HepG2 (cell line): ENCODE measurements at regions not wholly inside any gene's neighbourhood (a gene's known extent, or its start where the extent isn't known, plus 50 kb on each side); places are given as distances from the start of the nearest gene placed in this dataset.

Experiments used
- ATAC-seq: fragments of 200-7000 bp; cut with Tn5 transposase; 3 replicates; pipeline ENCODE4 v1.9.1; 2020; ENCODE audit warnings: mild to moderate bottlenecking, moderate library complexity
- BruUV-seq: library from RNA; stranded (reverse); fragments of 400-500 nt; replicated peaks from 2 replicates; lab custom pipeline; 2021; lab: Mats Ljungman, UMichigan
- CTCF ChIA-PET: fragments of 300-600 bp; formaldehyde crosslinking; extraction: SDS; loops from one replicate; lab custom pipeline; 2021; ENCODE audit warnings: low total read pairs, inconsistent platforms, low intra/inter-chr PET ratio; lab: Yijun Ruan, JAX
- POLR2A ChIA-PET: fragments of 350-600 bp; sonication (Branson Sonifier 250); formaldehyde crosslinking; loops from one replicate; lab custom pipeline; 2020; ENCODE audit warnings: antibody characterized with exemption, inconsistent platforms; lab: Yijun Ruan, JAX
- DNase-seq: peaks from one replicate; pipeline ENCODE4 v3.0.0-alpha.2; 2015; ENCODE audit warnings: low spot score
- FAIRE-seq: peaks from 3 replicates; lab custom pipeline; 2011; peaks lifted over from hg19 to GRCh38; lab: Jason Lieb, UNC
- H2AFZ ChIP-seq: one replicate; pipeline ENCODE4 v1.6.1; 2011; ENCODE audit warnings: low read length, inconsistent platforms
- H3K27ac ChIP-seq: fragments of 300-600 bp; 3 replicates; pipeline ENCODE4 v1.8.0; 2011; ENCODE audit warnings: mixed run types, mild to moderate bottlenecking, mixed read lengths, low read length, inconsistent platforms; ENCODE audit not compliant: insufficient read depth; ENCODE audit errors: extremely low read length
- H3K27me3 ChIP-seq, 2 experiments: fragments of 200-600 bp in 1 of 2; 2 replicates in 1 of 2; 3 replicates in 1 of 2; pipeline versions ENCODE4 v1.6.0 to v1.8.0; 2011; ENCODE audit warnings: low read length in 2 of 2, mild to moderate bottlenecking in 2 of 2, moderate library complexity in 2 of 2, inconsistent platforms in 1 of 2; ENCODE audit not compliant: insufficient read depth in 2 of 2, control insufficient read depth in 1 of 2
- H3K36me3 ChIP-seq, 2 experiments: fragments of 200-600 bp in 1 of 2; replicated peaks in 1 of 2; 2 replicates in 1 of 2; 3 replicates in 1 of 2; pipeline versions ENCODE4 v1.5.1 to v1.8.0; 2011; ENCODE audit warnings: low read length in 2 of 2, inconsistent platforms in 1 of 2; ENCODE audit not compliant: insufficient read depth in 2 of 2, control insufficient read depth in 1 of 2
- H3K4me1 ChIP-seq: 2 replicates; pipeline ENCODE4 v1.5.1; 2012; ENCODE audit warnings: low read length, inconsistent platforms; ENCODE audit not compliant: insufficient read depth
- H3K4me2 ChIP-seq: 2 replicates; pipeline ENCODE4 v1.6.0; 2011; ENCODE audit warnings: low read depth, low read length, inconsistent platforms
- H3K4me3 ChIP-seq, 3 experiments: fragments of 200-600 bp in 1 of 3; sonication (generic), shearing (Covaris generic) in 1 of 3; replicated peaks in 1 of 3; 2 replicates each; pipeline ENCODE4 v1.5.1; 2011 to 2016; ENCODE audit warnings: low read length in 3 of 3, inconsistent platforms in 2 of 3, low read depth in 2 of 3, mild to moderate bottlenecking in 2 of 3, control low read depth in 1 of 3, mixed read lengths in 1 of 3; ENCODE audit not compliant: insufficient read depth in 1 of 3
- H3K79me2 ChIP-seq: one replicate; pipeline ENCODE4 v1.6.1; 2011; ENCODE audit warnings: low read length, inconsistent platforms; ENCODE audit not compliant: insufficient read depth
- H3K9ac ChIP-seq: 2 replicates; pipeline ENCODE4 v1.6.0; 2011; ENCODE audit warnings: mild to moderate bottlenecking, low read depth, low read length, inconsistent platforms; ENCODE audit not compliant: insufficient read depth
- H3K9me3 ChIP-seq: 2 replicates; pipeline ENCODE4 v1.5.1; 2012; ENCODE audit warnings: mild to moderate bottlenecking, low read length
- H4K20me1 ChIP-seq: 2 replicates; pipeline ENCODE4 v1.6.0; 2011; ENCODE audit warnings: inconsistent platforms, mild to moderate bottlenecking, low read length, moderate library complexity; ENCODE audit not compliant: insufficient read depth
- SMARCE1 ChIP-seq: fragments of 450-650 bp; IDR thresholded peaks from 2 replicates; pipeline ENCODE4 v1.6.1; 2017; ENCODE audit warnings: borderline replicate concordance
- TBX3 ChIP-seq: fragments of 450-650 bp; IDR thresholded peaks from 2 replicates; pipeline ENCODE4 v1.6.1; 2017; ENCODE audit warnings: antibody characterized with exemption, mild to moderate bottlenecking, inconsistent platforms, borderline replicate concordance
- ZBTB7B ChIP-seq: sonication (generic); formaldehyde crosslinking; IDR thresholded peaks from 2 replicates; pipeline ENCODE4 v1.4.0; 2020; ENCODE audit warnings: missing genetic modification reagents
- ZFP90 ChIP-seq: sonication (generic); formaldehyde crosslinking; IDR thresholded peaks from 2 replicates; pipeline ENCODE4 v1.8.0; 2022; ENCODE audit warnings: missing genetic modification reagents, mild to moderate bottlenecking, inconsistent platforms, borderline replicate concordance
- ZKSCAN1 ChIP-seq: fragments of 150-350 bp; IDR thresholded peaks from 2 replicates; pipeline ENCODE4 v1.6.1; 2014; ENCODE audit warnings: low read length
- ZNF18 ChIP-seq: sonication (generic); formaldehyde crosslinking; IDR thresholded peaks from 2 replicates; pipeline ENCODE4 v1.8.0; 2022; ENCODE audit warnings: mild to moderate bottlenecking, missing genetic modification reagents; ENCODE audit not compliant: insufficient replicate concordance
- ZNF451 ChIP-seq: sonication (generic); formaldehyde crosslinking; IDR thresholded peaks from 2 replicates; pipeline ENCODE4 v1.5.0; 2020; ENCODE audit warnings: mild to moderate bottlenecking, missing genetic modification reagents
- ZNF549 ChIP-seq: sonication (generic); formaldehyde crosslinking; IDR thresholded peaks from 2 replicates; pipeline ENCODE4 v1.5.0; 2020; ENCODE audit warnings: missing genetic modification reagents
- ZNF598 ChIP-seq: sonication (generic); formaldehyde crosslinking; IDR thresholded peaks from 2 replicates; pipeline ENCODE4 v1.5.1; 2020; ENCODE audit warnings: mild to moderate bottlenecking, missing genetic modification reagents, borderline replicate concordance
- ZNF713 ChIP-seq: sonication (generic); formaldehyde crosslinking; IDR thresholded peaks from 2 replicates; pipeline ENCODE4 v1.4.0; 2020; ENCODE audit warnings: mild to moderate bottlenecking, missing genetic modification reagents
- ZNF891 ChIP-seq: sonication (generic); formaldehyde crosslinking; IDR thresholded peaks from 2 replicates; pipeline ENCODE4 v1.5.0; 2020; ENCODE audit warnings: mild to moderate bottlenecking, missing genetic modification reagents
- ZSCAN21 ChIP-seq: sonication (generic); formaldehyde crosslinking; IDR thresholded peaks from 2 replicates; pipeline ENCODE4 v1.8.0; 2022; ENCODE audit warnings: mild to moderate bottlenecking, missing genetic modification reagents, moderate library complexity, borderline replicate concordance
- WGBS: methylation state at CpG from one replicate; pipeline ENCODE4 v1.1.6; 2017; ENCODE audit warnings: low lambda C conversion rate; 5-methylcytosine and 5-hydroxymethylcytosine counted together
- in situ Hi-C: cut with HindIII; loops from 2 replicates; pipeline ENCODE4 v1.10.0; 2017; ENCODE audit warnings: low pct_unique_long_range_greater_than_20kb; ENCODE audit not compliant: extremely low pct_ligation_motif_present
- intact Hi-C: fragments of 100-400 bp; cut with micrococcal nuclease; formaldehyde crosslinking; loops from one replicate; pipeline ENCODE4 v1.10.0; 2022; ENCODE audit not compliant: unreplicated experiment
- TF ChIP-seq, protein P1 (sequence below): sonication (generic); formaldehyde crosslinking; IDR thresholded peaks from 2 replicates; pipeline ENCODE4 v1.5.1; 2020; ENCODE audit warnings: mild to moderate bottlenecking, missing genetic modification reagents

GRCh38 chr19:31064491-31064890 lies 284.7 kb downstream of the TSHZ3 start (continued):
- TF ChIP-seq, protein P1, sequence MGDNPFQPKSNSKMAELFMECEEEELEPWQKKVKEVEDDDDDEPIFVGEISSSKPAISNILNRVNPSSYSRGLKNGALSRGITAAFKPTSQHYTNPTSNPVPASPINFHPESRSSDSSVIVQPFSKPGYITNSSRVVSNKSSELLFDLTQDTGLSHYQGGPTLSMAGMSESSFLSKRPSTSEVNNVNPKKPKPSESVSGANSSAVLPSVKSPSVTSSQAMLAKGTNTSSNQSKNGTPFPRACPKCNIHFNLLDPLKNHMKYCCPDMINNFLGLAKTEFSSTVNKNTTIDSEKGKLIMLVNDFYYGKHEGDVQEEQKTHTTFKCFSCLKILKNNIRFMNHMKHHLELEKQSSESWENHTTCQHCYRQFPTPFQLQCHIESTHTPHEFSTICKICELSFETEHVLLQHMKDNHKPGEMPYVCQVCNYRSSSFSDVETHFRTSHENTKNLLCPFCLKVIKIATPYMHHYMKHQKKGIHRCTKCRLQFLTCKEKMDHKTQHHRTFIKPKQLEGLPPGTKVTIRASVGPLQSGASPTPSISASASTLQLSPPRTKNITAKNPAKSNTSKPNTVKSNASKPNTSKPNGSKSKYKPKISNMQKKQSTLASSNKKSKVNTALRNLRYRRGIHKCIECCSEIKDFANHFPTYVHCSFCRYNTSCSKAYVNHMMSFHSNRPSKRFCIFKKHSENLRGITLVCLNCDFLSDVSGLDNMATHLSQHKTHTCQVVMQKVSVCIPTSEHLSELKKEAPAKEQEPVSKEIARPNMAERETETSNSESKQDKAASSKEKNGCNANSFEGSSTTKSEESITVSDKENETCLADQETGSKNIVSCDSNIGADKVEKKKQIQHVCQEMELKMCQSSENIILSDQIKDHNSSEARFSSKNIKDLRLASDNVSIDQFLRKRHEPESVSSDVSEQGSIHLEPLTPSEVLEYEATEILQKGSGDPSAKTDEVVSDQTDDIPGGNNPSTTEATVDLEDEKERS (CRISPR knock-in tag), result no peak
- no peak for TF ChIP-seq ZNF598
- TF ChIP-seq TBX3, result no peak
- TF ChIP-seq ZFP90, result no peak
- no peak for TF ChIP-seq ZNF18

DNA sequence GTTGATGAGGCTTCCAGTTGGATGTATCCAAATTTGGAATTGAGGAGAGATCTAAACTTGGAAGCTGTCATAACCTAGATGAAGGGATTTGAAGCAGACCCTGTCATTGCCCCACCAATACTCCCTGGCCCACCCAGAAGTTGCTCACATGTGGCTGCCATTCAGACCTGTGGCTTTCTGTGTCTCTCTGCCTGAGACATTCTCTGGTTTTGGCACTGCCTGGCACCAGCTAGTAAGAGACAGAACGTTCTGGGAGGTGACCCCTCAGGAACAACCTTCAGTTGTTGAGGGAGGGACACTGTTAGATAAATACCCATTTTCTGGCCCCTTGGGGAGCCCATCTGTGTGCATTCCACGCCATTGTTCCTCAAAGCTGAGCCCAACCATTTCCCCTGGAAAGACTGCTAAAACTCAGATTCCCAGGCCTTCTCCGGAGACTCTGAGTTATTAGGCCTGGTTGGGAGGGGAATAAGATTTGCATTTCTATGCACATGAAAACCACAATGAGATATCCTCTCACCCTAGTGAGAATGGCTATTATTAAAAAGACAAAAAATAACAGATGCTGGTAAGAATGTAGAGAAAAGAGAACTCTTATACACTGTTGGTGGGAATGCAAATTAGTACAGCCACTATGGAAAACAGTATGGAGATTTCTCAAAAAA lies 290.4 kb downstream of the TSHZ3 start:
- no peak for ATAC-seq
- Histone ChIP-seq H2AFZ (no peak overlapping the region), H3K36me3 (no peaks in the 10 kb centered on the region), H3K27me3 (no peaks in the 10 kb centered on the region), H3K27ac (no peak overlapping the region), H3K4me3 (no peak overlapping the region), H3K9me3 (peaks cover 96% of the 10 kb centered on the region), H3K4me2 (no peak overlapping the region), H3K79me2 (no peaks in the 10 kb centered on the region), H3K9ac (no peak overlapping the region), H3K4me1 (no peaks in the 10 kb centered on the region), H4K20me1 (no peaks in the 10 kb centered on the region)
- WGBS, result 6% methylated on average over 3 of the region's 3 CpGs
- POLR2A ChIA-PET, result no interaction called here
- no peak for FAIRE-seq
- intact Hi-C loops, result no loop called here
- CTCF ChIA-PET, result no interaction called here
- BruUV-seq, result no TSS peak
- in situ Hi-C loops, result no loop called here
- no peak for DNase-seq
- TF ChIP-seq ZNF549 (CRISPR knock-in tag) (no peak), ZNF451 (CRISPR knock-in tag) (no peak), ZKSCAN1 (no peak), ZNF713 (CRISPR knock-in tag) (no peak), SMARCE1 (no peak), ZNF891 (CRISPR knock-in tag) (no peak), ZBTB7B (CRISPR knock-in tag) (no peak), ZSCAN21 (no peak)
